Endothelial cell of umbilical vein (primary cell): ENCODE measurements at regions not wholly inside any gene's neighbourhood (a gene's known extent, or its start where the extent isn't known, plus 50 kb on each side); places are given as distances from the start of the nearest gene placed in this dataset.

Experiments
- BruUV-seq: library from RNA; stranded (reverse); fragments of 400-500 nt; replicated peaks from 2 replicates; lab custom pipeline; 2021; lab: Mats Ljungman, UMichigan
- CTCF ChIA-PET: fragments of 300-600, 350-600 bp; sonication (Branson Sonifier 250); formaldehyde crosslinking; loops from one replicate; lab custom pipeline; 2021; ENCODE audit warnings: antibody characterized with exemption, inconsistent platforms; lab: Charles Lee
- POLR2A ChIA-PET: fragments of 300-600, 350-600 bp; sonication (Branson Sonifier 250); formaldehyde crosslinking; loops from one replicate; lab custom pipeline; 2021; ENCODE audit warnings: antibody characterized with exemption, inconsistent platforms; lab: Charles Lee
- DNase-seq: peaks from one replicate; pipeline ENCODE4 v3.0.0-alpha.2; 2011; ENCODE audit warnings: low read depth, low spot score
- FAIRE-seq: peaks from 2 replicates; lab custom pipeline; 2011; peaks lifted over from hg19 to GRCh38; lab: Jason Lieb, UNC
- H2AFZ ChIP-seq: 2 replicates; pipeline ENCODE4 v1.6.0; 2012; ENCODE audit warnings: low read depth, low read length, control low read depth, inconsistent platforms
- H3K27ac ChIP-seq: 2 replicates; pipeline ENCODE4 v1.5.1; 2011; ENCODE audit warnings: low read depth, mild to moderate bottlenecking, control low read depth, low read length, moderate library complexity; ENCODE audit not compliant: insufficient read depth
- H3K27me3 ChIP-seq, 2 experiments: 2 replicates each; pipeline versions ENCODE4 v1.6.0 to v1.6.1; 2011; ENCODE audit warnings: low read length in 2 of 2, mixed read lengths in 1 of 2; ENCODE audit not compliant: control insufficient read depth in 2 of 2, insufficient read depth in 2 of 2
- H3K36me3 ChIP-seq, 2 experiments: 2 replicates in 1 of 2; 3 replicates in 1 of 2; pipeline ENCODE4 v1.5.1; 2011; ENCODE audit warnings: low read length in 2 of 2, mild to moderate bottlenecking in 1 of 2, moderate library complexity in 1 of 2; ENCODE audit not compliant: control insufficient read depth in 2 of 2, insufficient read depth in 2 of 2; ENCODE audit errors: extremely low read depth in 1 of 2
- H3K4me1 ChIP-seq: 3 replicates; pipeline ENCODE4 v1.5.1; 2011; ENCODE audit warnings: mild to moderate bottlenecking, low read length; ENCODE audit not compliant: control insufficient read depth, insufficient read depth; ENCODE audit errors: extremely low read depth
- H3K4me2 ChIP-seq: 2 replicates; pipeline ENCODE4 v1.6.1; 2011; ENCODE audit warnings: low read length, control low read depth, mixed read lengths; ENCODE audit not compliant: insufficient read depth
- H3K4me3 ChIP-seq, 3 experiments: fragments of 200-600 bp in 1 of 3; sonication (generic), shearing (Covaris generic) in 1 of 3; replicated peaks in 1 of 3; 2 replicates each; pipeline ENCODE4 v1.5.1; 2011 to 2016; ENCODE audit warnings: control low read depth in 3 of 3, low read length in 3 of 3, mild to moderate bottlenecking in 2 of 3, inconsistent platforms in 1 of 3, low read depth in 1 of 3, moderate library complexity in 1 of 3; ENCODE audit not compliant: insufficient read depth in 1 of 3
- H3K79me2 ChIP-seq: 2 replicates; pipeline ENCODE4 v1.6.0; 2012; ENCODE audit warnings: low read length, inconsistent platforms; ENCODE audit not compliant: control insufficient read depth, insufficient read depth
- H3K9ac ChIP-seq: replicated peaks from 2 replicates; pipeline ENCODE3; 2011; ENCODE audit warnings: low read length, control low read depth; ENCODE audit not compliant: insufficient read depth; ENCODE audit errors: extremely low read depth
- H3K9me1 ChIP-seq: replicated peaks from 3 replicates; pipeline ENCODE4 v1.6.0; 2011; ENCODE audit warnings: mild to moderate bottlenecking, low read length; ENCODE audit not compliant: control insufficient read depth, insufficient read depth; ENCODE audit errors: extremely low read depth
- H3K9me3 ChIP-seq: replicated peaks from 2 replicates; pipeline ENCODE4 v1.5.1; 2012; ENCODE audit warnings: low read length, inconsistent platforms; ENCODE audit not compliant: control insufficient read depth, insufficient read depth
- H4K20me1 ChIP-seq: replicated peaks from 2 replicates; pipeline ENCODE3; 2011; ENCODE audit warnings: mild to moderate bottlenecking, low read length; ENCODE audit not compliant: control insufficient read depth, insufficient read depth; ENCODE audit errors: extremely low read depth
- CTCF ChIP-seq, 2 donors: IDR thresholded peaks; 1 replicate in 1 of 2; 2 replicates in 1 of 2; pipeline ENCODE4 v1.5.1; 2011; ENCODE audit warnings: low read length in 2 of 2, mild to moderate bottlenecking in 2 of 2, moderate library complexity in 2 of 2, control low read depth in 1 of 2, inconsistent platforms in 1 of 2, low read depth in 1 of 2; ENCODE audit not compliant: insufficient read depth in 1 of 2; ENCODE audit errors: extremely low read depth in 1 of 2
- EZH2 ChIP-seq: IDR thresholded peaks from 2 replicates; pipeline ENCODE4 v1.6.1; 2012; ENCODE audit warnings: borderline replicate concordance, low read depth, mild to moderate bottlenecking, moderate library complexity, low read length, inconsistent platforms; ENCODE audit not compliant: severe bottlenecking
- FOS ChIP-seq: IDR thresholded peaks from 2 replicates; pipeline ENCODE4 v1.6.1; 2011; ENCODE audit warnings: mild to moderate bottlenecking, low read length, moderate library complexity, borderline replicate concordance; ENCODE audit not compliant: insufficient read depth
- GATA2 ChIP-seq: IDR thresholded peaks from 2 replicates; pipeline ENCODE4 v1.7.0; 2011; ENCODE audit warnings: low read depth, mild to moderate bottlenecking, moderate library complexity, mixed read lengths, low read length; ENCODE audit not compliant: insufficient read length, insufficient read depth
- JUN ChIP-seq: IDR thresholded peaks from 2 replicates; pipeline ENCODE4 v1.6.1; 2011; ENCODE audit warnings: borderline replicate concordance, low read depth; ENCODE audit not compliant: insufficient read length, insufficient read depth
- MAX ChIP-seq: IDR thresholded peaks from 2 replicates; pipeline ENCODE4 v1.6.1; 2011; ENCODE audit not compliant: insufficient read depth, insufficient read length
- MYC ChIP-seq: IDR thresholded peaks from one replicate; pipeline ENCODE4 v1.6.1; 2011; ENCODE audit warnings: mild to moderate bottlenecking, low read depth, low read length
- POLR2A ChIP-seq: IDR thresholded peaks from 2 replicates; pipeline ENCODE4 v1.6.1; 2012; ENCODE audit warnings: low read depth, mild to moderate bottlenecking, control low read depth, low read length
- POLR2AphosphoS5 ChIP-seq: IDR thresholded peaks from 2 replicates; pipeline ENCODE4 v1.6.1; 2012; ENCODE audit warnings: low read depth, mild to moderate bottlenecking, control low read depth, low read length, moderate library complexity; ENCODE audit not compliant: insufficient read depth
- dilution Hi-C: fragments of 300-500 bp; cut with MboI; formaldehyde crosslinking; loops from one replicate; pipeline ENCODE4 v1.15.0; 2019; ENCODE audit warnings: low sequenced_read_pairs; ENCODE audit not compliant: extremely low pct_ligation_motif_present
- intact Hi-C: fragments of 100-400 bp; cut with micrococcal nuclease; formaldehyde crosslinking; loops from one replicate; pipeline ENCODE4 v1.10.0; 2022

- H4K20me1 ChIP-seq, result no peaks in the 10 kb centered on the region
- BruUV-seq, result no TSS peak
- no peak overlapping the region for H3K27ac ChIP-seq
- no peak overlapping the region for H3K4me2 ChIP-seq
- ChIA-PET POLR2A (no interaction called here), CTCF (interaction anchor here (1.5 kb wide), 1 partner anchor 16 kb away, joined by 3 read pairs; no protein-coding TSS in a partner anchor)
- no peaks in the 10 kb centered on the region for H3K36me3 ChIP-seq
- no peaks in the 10 kb centered on the region for H3K9me3 ChIP-seq
- H2AFZ ChIP-seq, result no peak overlapping the region
- no peak overlapping the region for H3K4me3 ChIP-seq
- FAIRE-seq (no peak), DNase-seq (no peak)
- no peaks in the 10 kb centered on the region for H3K79me2 ChIP-seq
- TF ChIP-seq GATA2, result no peak
- no peak for TF ChIP-seq MAX
- no peak for TF ChIP-seq EZH2
- no peak for TF ChIP-seq JUN
- TF ChIP-seq FOS, result no peak
- TF ChIP-seq POLR2A, result no peak
- no peak for TF ChIP-seq MYC
- no peak for TF ChIP-seq POLR2AphosphoS5
- intact Hi-C loops (no loop called here), dilution Hi-C loops (no loop called here)
- H3K9ac ChIP-seq, result no peak overlapping the region
- no peaks in the 10 kb centered on the region for H3K9me1 ChIP-seq
- no peaks in the 10 kb centered on the region for H3K27me3 ChIP-seq
- H3K4me1 ChIP-seq, result no peaks in the 10 kb centered on the region
Measured at GRCh38 chr13:73189362-73189761, 130.6 kb downstream of the KLF5 start.

- no peaks in the 10 kb centered on the region for H3K27me3 ChIP-seq
- no peaks in the 10 kb centered on the region for H3K36me3 ChIP-seq
- dilution Hi-C loops (no loop called here), intact Hi-C loops (no loop called here)
- H3K27ac ChIP-seq, result no peak overlapping the region
- CTCF ChIA-PET, result no interaction called here
- POLR2A ChIA-PET, result no interaction called here
- FAIRE-seq (no peak), DNase-seq (no peak)
- BruUV-seq, result no TSS peak
- H3K9ac ChIP-seq, result no peak overlapping the region
- no peaks in the 10 kb centered on the region for H3K9me3 ChIP-seq
- H2AFZ ChIP-seq, result no peak overlapping the region
- H4K20me1 ChIP-seq, result no peaks in the 10 kb centered on the region
- no peak overlapping the region for H3K4me3 ChIP-seq
- no peaks in the 10 kb centered on the region for H3K9me1 ChIP-seq
- TF ChIP-seq POLR2A, result no peak
- TF ChIP-seq MAX, result no peak
- TF ChIP-seq FOS, result no peak
- no peak for TF ChIP-seq POLR2AphosphoS5
- TF ChIP-seq EZH2, result no peak
- TF ChIP-seq GATA2, result no peak
- TF ChIP-seq JUN, result no peak
- no peak for TF ChIP-seq CTCF (IDR thresholded peaks at IDR 0.05; ENCODE audit: extremely low read depth in 1 of 2, insufficient read depth in 1 of 2, low read depth in 1 of 2, low read length in 2 of 2)
- TF ChIP-seq MYC, result no peak
- H3K4me1 ChIP-seq, result no peaks in the 10 kb centered on the region
- no peaks in the 10 kb centered on the region for H3K79me2 ChIP-seq
- H3K4me2 ChIP-seq, result no peak overlapping the region
Measured at GRCh38 chr13:73187106-73187505, 128.3 kb downstream of the KLF5 start.
